SKM-1 (cell line): ENCODE measurements at regions not wholly inside any gene's neighbourhood (a gene's known extent, or its start where the extent isn't known, plus 50 kb on each side); places are given as distances from the start of the nearest gene placed in this dataset.
"Not testable (repeated sequence)": the region's sequence is repeated elsewhere in the genome, so short reads cannot be mapped to it uniquely, and the experiment has no call there.

Source experiments
- DNase-seq: peaks from one replicate; lab custom pipeline; 2025; ENCODE audit not compliant: unreplicated experiment; lab: John Stamatoyannopoulos, UW

DNA sequence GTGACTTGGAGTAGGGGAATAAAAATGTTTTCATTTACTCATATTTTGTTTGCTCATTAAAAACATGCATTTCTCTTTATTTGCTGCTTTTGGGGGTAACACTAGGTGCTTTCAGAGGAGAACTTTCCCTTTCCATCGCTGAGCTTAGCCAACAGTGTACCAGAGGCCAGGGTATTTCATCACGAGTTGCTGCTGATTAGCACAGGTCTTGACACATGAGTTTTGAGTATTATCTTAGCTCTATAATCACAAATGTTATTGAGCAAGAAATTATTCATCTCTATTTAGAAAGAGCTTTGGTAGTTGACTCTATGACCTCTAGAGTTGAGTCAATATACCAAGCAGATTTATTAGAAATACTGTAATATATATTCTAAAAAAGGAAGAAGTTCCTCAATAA lies 375.9 kb downstream of the NXPH1 start:
- DNase-seq = no peak

DNA sequence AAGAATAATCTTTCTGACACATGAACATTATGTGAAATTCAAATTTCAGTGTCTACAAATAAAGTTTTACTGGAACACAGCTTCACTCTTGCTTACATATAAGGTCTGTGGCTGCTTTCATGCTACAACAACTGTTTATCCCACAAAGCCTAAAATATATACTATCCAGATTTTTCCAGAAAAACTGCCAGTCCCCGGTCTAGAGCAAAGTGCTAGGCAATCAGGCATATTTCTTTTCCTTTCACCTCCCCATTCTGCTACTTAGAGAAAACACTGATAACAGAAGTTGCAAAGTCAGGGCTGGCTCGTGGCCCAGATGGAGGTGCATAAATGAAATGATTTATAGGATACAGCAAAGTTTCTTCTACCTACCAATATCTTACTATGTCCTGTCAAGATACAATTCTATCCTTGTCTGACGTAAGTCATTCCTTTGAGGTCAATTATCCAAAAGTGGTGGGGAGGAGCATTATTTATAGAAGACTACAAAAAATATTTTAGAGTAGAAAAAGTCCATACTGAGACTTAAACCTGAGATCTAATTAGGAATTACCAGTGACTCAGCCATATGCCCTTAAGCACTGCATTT lies 384.1 kb downstream of the NXPH1 start:
- no peak for DNase-seq

DNA sequence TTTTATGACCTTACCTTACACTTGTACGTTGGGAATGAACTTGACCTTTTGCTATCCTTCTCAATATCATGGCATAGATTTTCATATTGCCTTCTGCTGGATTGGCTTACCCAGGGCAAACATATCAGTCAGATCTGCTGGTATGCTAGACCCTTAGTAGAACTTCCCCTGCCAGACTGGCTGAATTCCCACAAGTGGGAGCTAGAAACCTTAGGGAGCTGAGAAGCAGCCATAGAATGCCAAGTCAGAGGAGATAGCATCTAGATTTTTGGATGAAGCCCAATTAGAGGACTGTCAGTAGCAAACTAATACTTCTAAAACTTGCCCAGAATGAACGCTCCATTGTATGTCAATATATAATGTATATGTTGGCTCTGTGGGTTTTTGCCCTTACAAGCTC lies 385.0 kb downstream of the NXPH1 start:
- no peak for DNase-seq

DNA sequence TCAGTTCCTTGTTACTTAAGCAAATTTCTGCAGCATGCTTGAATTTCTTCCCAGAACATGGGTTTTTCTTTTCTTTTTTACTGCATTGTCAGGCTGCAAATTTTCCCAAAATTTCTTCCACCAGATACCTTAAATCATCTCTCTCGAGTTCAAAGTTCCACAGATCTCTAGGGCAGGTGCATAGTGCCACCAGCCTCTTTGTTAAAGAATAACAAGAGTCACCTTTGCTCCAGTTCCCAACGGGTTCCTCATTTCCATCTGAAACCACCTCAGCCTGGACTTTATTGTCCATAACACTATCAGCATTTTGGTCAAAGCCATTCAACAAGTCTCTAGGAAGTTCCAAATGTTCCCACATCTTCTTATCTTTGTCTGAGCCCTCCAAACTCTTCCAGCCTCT lies 389.2 kb downstream of the NXPH1 start:
- no peak for DNase-seq

DNA sequence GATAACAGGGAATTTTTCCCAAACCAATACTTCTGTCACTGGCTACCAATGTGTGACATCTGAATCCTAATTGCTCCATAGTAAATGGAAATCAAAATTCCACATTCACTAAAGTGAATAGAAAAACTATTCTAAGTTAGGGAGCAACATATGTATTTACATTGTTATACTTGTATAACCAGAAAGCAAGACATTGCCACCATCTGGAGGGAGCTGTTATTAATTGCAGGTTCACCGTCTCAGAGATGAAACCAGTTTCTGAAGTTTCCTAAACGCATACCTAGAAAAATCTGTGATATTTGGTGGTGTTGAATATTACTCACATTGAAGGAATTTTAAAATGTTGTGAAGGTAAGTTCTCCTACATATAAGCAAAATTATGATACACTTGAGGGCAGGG lies 390.1 kb downstream of the NXPH1 start:
- no peak for DNase-seq

DNA sequence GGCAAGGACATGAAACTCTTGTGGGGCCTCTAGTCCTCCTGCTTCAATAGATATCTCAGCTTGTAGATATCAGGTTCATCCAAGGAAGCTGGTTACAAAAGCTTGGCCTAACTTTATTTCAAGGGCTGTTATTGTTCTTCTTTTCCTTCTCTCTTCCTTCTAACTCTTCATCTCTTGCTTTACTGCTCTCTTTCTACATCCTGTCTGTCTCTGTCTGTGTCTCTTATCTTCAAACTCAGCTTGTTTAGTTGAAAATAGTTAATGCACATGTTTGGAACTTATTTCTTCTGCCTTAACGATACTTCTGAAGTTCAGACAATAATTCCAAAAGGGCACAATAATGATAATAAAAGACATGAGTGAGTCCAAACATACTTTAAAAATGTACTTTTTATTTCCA lies 393.9 kb downstream of the NXPH1 start:
- no peak for DNase-seq

DNA sequence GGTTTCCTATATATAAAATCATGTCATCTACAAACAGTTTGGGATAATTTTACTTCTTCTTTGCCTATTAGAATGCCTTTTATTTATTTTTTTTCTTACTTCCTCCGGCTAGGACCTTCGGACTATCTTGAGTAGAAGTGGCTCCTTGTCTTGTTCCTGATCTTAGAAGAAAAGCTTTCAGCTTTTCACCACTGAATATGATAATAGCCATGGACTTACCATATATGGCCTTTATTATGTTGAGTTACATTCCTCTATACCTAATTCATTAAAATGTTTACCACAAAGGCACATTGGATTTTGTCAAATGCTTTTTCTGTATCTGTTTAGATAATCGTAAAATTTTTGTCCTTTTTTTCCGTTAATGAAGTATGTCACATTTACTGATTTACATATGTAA lies 395.7 kb downstream of the NXPH1 start:
- DNase-seq = no peak

DNA sequence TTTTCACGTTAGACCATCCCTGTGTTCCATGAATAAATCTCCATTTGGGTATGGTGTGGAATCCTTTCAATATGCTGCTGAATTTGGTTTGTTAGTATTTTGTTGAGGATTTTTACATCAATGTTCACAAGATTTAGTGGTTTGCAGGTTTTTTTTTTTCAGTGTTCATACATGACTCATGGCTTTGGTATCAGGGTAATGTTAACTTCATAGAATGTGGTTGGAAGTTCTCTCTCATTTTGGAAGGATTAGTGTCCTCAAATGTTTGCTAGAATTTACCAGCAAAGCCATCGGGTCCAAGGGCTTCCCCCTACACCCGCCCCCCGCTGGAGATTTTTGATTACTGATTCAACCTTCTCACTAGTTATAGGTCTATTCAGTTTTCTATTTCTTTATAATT lies 398.0 kb downstream of the NXPH1 start:
- no peak for DNase-seq

DNA sequence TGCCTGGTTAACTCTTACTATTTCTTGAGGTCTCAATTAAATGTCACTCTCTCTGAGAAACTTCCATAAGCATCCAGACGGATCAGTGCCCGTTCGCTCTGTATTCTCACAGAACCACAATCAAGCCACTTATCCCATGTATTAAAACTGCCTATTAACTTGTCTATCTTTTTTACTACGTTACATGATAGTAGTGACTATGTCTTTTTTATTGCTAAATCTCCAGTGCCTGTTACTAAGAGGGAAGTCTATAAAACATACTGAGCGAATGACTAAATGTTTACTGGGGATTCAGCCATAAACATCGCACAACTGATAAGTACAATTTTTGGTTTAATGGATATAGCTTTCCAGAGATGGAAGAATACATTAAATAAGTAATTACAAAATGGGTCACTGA lies 399.9 kb downstream of the NXPH1 start:
- DNase-seq = no peak

DNA sequence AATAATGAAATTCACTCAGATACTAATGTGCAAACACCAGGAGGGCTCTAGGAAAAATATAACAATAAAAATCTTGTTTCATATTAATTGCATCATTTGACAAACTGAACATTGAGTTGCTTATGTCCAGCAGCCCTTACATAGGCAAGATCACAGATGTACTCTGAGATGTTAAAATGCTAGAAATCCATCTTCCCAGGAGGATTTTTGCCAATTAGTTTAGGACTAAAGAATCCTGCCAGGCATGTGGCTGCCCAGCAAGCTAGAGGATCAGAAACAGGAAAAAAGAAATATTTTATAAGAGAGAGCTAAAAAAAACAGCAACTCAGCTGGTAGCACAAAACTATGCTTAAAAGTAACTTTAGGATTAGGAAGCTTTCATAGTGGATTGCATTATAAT lies 407.8 kb downstream of the NXPH1 start:
- no peak for DNase-seq

DNA sequence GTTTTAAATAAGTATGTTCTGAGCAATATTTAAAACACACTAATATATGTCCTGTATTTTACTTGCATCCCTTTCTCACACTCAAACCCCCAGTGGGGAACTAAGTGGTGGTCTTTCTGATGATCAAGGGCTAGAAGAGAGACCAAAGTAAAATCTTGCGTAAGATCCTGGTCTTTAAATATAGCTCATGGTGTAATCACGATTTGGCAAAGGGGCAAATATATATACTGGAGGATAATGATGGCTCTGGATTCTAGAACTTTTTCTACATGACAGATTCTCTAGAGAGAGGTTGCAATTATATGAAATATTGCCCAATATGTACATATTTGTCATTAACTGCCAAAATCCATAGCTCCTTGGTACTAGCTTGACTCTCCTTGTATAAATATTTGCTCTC lies 438.3 kb downstream of the NXPH1 start:
- DNase-seq = no peak

DNA sequence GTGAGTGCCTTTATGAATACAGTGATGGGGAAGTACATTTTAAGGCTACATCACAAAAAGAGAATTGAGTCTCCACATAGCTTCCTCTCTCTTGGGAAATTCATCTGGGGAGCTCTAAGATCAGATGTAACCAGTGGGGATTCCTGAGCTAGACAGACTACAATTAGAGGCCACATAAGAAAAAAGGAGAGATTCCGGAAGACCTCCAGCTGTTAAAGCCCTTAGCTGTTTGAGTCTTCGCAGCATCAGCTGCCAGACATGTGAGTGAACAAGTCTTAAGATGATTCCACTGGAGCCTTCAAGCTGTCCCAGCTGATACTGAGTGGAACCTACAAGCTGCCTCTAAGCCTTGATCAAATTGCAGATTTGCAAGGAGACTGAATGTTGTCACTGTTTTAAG lies 448.5 kb downstream of the NXPH1 start:
- DNase-seq = no peak

DNA sequence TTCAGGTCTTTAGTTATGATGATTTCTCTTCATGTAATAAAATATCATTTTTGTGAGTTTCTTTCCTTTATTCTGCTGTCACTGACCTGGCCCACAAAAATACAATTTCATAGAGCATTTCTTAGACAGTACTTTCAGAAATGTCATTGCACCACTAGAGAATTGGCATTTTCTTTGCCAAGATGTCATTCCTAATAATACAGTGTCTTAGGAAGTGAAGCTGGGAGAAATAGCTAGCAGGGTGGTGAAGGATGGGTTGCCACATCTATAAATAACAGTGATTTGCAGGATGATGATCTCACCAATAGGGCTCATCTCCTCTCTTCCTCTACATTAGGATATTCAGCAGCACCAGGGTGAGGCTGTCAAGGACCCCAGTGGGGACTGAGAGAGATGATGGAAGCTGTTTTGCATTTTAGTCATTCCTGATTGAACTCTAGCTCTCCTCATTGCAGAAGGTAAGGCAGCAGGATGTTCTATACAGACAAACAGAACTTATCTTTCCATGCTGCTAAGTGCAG lies 452.1 kb downstream of the NXPH1 start:
- DNase-seq = no peak

DNA sequence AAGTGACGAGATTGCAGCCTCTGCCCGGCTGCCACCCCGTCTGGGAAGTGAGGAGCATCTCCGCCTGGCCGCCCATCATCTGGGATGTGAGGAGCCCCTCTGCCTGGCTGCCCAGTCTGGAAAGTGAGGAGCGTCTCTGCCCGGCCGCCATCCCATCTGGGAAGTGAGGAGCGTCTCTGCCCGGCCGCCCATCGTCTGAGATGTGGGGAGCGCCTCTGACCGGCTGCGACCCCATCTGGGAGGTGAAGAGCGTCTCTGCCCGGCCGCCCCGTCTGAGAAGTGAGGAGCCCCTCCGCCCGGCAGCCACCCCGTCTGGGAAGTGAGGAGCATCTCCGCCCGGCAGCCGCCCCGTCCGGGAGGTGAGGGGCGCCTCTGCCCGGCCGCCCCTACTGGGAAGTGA lies 456.9 kb downstream of the NXPH1 start:
- not testable (repeated sequence) for DNase-seq

DNA sequence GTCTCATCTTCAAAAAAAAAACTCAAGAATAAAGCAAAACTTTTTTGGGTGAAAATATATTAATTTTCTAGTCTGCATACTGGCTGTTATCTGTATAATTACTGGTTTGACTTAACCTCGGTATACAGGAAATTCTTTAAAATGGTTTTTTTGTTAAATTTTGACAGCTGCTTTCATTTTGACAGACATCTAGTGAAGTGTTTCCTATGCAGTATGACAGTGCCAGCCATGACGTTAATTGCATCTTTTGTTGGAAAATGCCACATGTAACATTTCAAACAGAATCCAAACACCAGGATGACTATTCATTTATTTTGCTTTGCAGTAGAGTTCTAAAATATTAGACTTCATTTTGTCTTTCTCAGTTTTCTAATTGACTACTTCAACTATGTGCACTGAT lies 460.4 kb downstream of the NXPH1 start:
- DNase-seq = no peak

DNA sequence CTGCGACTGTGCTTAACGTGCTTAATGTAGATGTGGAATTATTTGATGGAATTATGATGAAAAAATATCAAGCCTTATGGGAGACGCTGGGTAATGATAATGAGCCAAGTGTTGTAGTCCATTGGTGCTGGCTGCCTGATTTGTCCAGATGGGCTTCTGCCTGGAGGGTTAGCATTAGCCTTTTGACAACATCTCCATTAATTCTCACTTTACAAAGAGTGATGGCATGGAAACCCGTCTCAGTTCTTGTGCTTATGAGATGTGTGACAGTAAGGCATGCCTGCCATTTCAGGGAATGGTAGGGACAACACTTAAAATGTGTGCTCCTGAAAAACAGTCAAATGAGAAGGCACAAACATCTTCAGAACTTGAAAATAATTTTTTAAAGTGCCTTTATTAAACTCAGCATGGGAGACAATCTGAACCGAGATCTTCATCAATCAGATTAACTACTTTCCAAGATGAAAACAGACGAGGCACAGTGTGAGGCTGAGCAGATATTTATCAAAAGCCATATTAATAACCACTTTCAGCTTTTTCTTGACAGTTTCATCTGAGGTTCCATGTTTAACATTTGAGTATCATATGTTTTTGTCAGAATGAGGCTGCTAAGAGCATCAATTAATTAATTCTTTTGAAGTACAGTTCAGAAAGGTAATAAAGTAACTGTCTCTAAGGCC lies 473.1 kb downstream of the NXPH1 start:
- DNase-seq = no peak

DNA sequence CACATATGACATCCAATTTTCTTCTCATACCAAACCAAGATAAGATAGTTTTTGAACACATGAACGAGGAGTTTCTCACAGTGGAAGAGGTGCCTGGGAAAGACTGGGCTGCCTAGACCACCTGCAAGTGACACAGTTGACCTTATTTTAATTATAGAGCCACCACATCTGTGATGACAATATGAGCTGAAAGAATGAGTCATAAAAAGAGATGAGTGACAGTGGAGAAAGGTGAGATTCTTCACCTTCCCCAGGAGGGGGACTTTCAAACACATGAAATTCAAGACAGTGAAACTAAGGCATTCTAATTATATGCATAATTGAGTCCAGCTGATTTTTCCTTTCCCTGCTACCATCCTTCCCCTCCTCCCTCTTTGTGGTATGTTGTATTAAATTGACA lies 475.5 kb downstream of the NXPH1 start:
- DNase-seq = no peak

DNA sequence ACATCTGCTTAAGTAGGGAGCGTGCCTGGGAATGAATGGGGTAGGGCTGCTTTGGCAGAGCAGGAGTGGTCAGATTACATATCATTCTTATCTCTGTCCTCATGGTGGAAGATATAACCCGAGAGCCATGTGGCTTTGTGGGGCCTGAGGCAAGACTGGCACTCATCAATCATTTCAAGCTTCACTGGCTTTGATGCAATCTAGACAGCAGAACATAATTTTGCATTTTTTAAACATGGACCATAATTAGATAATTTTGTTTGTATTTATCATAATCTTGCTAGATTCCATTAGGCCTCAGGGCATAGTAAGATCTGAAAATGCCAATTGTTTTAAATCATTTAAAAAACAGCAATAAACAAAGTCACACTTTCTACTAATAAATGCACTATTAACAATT lies 480.3 kb downstream of the NXPH1 start:
- no peak for DNase-seq

DNA sequence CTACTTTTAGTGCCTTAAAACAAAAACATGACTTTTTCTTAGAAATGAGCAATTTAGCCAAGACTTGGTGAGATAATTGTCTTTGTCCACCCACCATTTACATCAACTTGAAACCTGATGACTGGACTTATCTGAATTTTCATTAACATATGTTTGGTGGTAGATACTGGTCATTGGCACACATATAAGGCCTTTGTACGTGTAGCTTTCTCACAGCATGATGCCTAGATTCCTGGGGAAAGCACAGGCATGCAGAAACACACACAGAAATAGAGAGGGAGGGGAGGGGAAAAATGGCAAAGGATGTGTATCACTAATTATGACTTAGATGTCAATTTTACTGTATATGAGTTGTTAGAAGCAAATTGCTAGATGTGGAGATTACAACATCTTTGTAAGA lies 488.4 kb downstream of the NXPH1 start:
- DNase-seq = no peak

DNA sequence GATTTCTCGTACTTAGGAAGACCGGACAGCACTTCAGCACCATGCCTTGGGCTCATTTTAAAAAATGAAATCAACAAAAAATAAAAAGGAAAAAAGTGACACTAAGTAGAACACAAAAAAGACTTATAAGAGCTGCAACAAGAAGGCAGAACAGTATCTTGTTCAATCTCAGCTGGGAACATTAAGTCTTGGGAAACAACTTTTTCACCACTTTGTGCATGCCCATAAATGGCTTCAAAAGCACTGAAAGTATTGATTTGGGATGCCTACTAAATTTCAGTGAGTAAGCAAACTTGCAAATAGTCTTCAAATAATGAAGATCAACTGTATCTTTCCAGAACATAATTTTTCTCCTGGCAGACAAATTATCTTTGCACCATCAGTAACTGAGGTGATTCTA lies 489.3 kb downstream of the NXPH1 start:
- DNase-seq = no peak

DNA sequence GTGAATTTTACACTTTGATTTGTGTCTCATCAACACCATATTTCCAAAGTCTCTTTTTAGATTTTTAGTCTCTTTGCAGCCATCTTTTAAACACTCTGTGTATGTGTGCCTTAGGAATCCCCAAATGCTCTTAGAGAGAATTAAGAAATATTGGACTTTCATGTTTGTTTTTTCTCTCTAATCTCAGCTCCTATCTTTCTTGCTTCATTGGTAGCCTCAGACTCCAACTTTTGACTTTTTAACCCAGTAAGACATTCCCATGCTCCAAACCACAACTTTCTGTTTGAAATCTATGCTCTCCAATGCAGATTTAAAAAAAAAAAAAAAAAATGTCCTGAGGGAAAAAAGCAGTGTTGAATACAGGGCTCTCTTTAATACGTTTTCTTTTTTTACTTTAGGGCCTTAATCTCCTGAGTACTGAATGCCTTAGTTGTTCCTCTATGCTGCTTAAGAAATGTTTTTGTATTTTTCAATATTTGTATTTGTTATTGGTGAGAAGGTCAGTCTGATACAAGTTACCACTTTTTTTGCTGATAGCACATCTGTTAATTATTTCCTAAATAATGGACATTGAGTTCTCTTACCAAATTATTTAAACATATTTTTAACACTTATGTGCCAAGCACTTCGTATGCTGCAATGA lies 489.9 kb downstream of the NXPH1 start:
- DNase-seq = no peak

DNA sequence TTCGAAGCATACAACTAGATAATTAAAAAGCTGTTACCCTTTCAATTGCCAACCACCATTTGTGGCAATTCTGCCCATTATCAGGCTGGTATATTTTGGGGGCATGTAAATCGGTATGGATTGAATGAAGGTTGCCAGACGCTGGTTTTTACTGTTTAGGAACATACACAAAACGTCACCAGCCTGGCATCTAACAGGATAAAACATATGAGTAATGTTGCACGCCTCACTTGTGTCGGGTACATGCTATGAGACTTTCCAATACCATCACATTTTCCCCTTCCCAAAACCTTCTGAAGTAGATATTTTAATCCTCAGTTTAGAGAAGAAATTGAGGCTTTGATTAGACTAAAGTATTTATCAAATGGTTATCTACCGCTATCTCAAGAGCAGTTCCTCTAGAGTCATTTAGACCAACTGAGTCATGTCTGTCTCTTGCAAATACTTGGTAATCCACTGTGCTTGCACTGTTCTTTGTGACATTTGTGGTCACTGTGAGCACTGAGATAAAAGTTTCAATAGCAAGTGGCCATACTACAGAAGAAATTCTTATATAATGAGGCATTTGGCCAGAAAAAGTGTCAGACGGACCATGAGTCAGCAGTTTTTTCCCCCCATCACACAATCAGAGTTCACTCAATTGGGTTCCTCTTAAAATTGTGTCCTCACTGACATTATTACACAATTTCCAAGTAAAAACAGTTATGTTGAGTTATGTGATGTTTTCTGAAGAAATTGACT lies 498.7 kb downstream of the NXPH1 start:
- no peak for DNase-seq
